Psoas muscle (tissue), 7 donors: ENCODE measurements at regions not wholly inside any gene's neighbourhood (a gene's known extent, or its start where the extent isn't known, plus 50 kb on each side); places are given as distances from the start of the nearest gene placed in this dataset.

ENCODE experiments used
- ATAC-seq, 4 donors: fragments of 200-7000 bp; cut with Tn5 transposase; one replicate each; pipeline ENCODE4 v1.9.1; 2020; ENCODE audit warnings: moderate library complexity in 3 of 4, mild to moderate bottlenecking in 2 of 4
- DNase-seq, 2 donors: peaks; one replicate each; pipeline ENCODE4 v3.0.0-alpha.2; 2020
- H3K27ac ChIP-seq: fragments of 200-600 bp; one replicate; pipeline ENCODE4 v1.8.0; 2022
- H3K27me3 ChIP-seq, 3 donors: fragments of 200-600 bp in 1 of 3; one replicate each; pipeline versions ENCODE4 v1.6.1 to v1.8.0; 2013 to 2022; ENCODE audit warnings: low read length in 2 of 3, mild to moderate bottlenecking in 2 of 3, moderate library complexity in 1 of 3; ENCODE audit not compliant: insufficient read depth in 3 of 3
- H3K36me3 ChIP-seq, 2 donors: fragments of 200-600 bp in 1 of 2; one replicate each; pipeline versions ENCODE4 v1.6.1 to v1.8.0; 2013 to 2022; ENCODE audit warnings: low read depth in 1 of 2, mild to moderate bottlenecking in 1 of 2, moderate library complexity in 1 of 2; ENCODE audit not compliant: insufficient read depth in 1 of 2
- H3K4me1 ChIP-seq: fragments of 200-600 bp; one replicate; pipeline ENCODE4 v1.8.0; 2022
- H3K4me3 ChIP-seq: fragments of 200-600 bp; one replicate; pipeline ENCODE4 v1.8.0; 2022; ENCODE audit warnings: mild to moderate bottlenecking
- H3K9me3 ChIP-seq: fragments of 200-600 bp; one replicate; pipeline ENCODE4 v1.8.0; 2022
- WGBS, 3 donors: extraction: QIAGEN DNeasy Blood & Tissue Kit; methylation state at CpG; one replicate each; pipeline versions ENCODE4 v1.1.6 to v1.1.7; 2013; 5-methylcytosine and 5-hydroxymethylcytosine counted together
- intact Hi-C, 2 donors: fragments of 100-400 bp; cut with DNase I; formaldehyde crosslinking; loops; one replicate each; pipeline versions ENCODE4 v1.11.0 to v1.14.2; 2022
- TF ChIP-seq, protein P1 (sequence below): fragments of 200-600 bp; IDR thresholded peaks from one replicate; pipeline ENCODE4 v1.8.0; 2022; ENCODE audit warnings: antibody characterized with exemption
- donor health status: healthy with polysubstance abuse.
- donor health status: DM: no; HTN: no; CAD: no; lungs with moderate emphysema.
- donor health status: Bipolar disorder and iron deficiency.
- donor health status: healthy.
- donor health status: DM: yes; HTN: yes; CAD: no.
- donor health status: DM: no; HTN: no; CAD: no.
- donor health status: DM: yes; HTN: yes; CAD: no.

DNA sequence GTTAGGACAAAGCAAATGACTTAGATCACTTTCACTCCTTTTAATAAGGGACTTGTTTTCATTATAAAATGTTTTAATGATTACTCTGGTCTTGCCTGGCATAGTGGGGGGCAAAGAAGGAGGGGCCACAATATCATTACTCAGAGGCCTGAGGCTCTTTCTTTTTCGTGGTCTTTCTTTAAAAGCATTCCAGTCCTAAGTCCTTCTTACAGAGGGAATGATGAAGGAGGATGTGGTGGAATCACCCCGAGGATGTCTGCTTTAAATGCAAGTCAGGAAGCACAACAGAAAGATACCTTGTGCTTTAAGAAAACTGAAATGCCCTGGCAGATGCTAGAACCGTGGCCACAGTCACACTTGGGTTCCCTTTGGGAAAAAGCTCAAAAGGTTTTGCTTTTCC, 379.1 kb downstream of the INHBA start:
- no peaks in the 10 kb centered on the region for H3K4me1 ChIP-seq
- H3K27me3 ChIP-seq: no peaks in the 10 kb centered on the region
- H3K4me3 ChIP-seq: no peak overlapping the region
- no peak overlapping the region for H3K27ac ChIP-seq
- DNase-seq (no peak), ATAC-seq (no peak)
- TF ChIP-seq, protein P1, sequence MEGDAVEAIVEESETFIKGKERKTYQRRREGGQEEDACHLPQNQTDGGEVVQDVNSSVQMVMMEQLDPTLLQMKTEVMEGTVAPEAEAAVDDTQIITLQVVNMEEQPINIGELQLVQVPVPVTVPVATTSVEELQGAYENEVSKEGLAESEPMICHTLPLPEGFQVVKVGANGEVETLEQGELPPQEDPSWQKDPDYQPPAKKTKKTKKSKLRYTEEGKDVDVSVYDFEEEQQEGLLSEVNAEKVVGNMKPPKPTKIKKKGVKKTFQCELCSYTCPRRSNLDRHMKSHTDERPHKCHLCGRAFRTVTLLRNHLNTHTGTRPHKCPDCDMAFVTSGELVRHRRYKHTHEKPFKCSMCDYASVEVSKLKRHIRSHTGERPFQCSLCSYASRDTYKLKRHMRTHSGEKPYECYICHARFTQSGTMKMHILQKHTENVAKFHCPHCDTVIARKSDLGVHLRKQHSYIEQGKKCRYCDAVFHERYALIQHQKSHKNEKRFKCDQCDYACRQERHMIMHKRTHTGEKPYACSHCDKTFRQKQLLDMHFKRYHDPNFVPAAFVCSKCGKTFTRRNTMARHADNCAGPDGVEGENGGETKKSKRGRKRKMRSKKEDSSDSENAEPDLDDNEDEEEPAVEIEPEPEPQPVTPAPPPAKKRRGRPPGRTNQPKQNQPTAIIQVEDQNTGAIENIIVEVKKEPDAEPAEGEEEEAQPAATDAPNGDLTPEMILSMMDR: no peak
- 41 to 50% (median 50%) methylated on average over 3 of the region's 3 CpGs for WGBS, 3 donors
- H3K9me3 ChIP-seq: no peaks in the 10 kb centered on the region
- H3K36me3 ChIP-seq: no peaks in the 10 kb centered on the region
- intact Hi-C loops: no loop called here

DNA sequence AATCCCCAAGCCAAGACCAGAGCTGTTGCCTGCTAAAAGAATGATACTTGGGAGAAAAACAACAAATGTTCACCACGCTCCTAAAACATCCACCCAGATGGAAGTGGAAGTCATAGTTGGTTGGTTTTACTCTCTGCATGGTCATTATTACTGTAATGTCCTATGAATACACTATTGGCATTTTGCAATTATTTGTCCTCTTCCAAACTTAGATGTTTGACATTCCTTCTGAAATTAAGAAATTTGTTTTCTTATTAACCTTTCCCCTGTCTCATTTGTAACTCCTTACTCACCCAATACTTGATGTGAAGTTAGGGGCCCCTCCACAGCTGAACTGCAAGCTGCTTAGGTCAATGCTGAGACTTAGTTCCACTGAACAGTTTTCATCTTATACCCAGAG, 383.3 kb downstream of the INHBA start:
- no peak overlapping the region for H3K27ac ChIP-seq
- no peaks in the 10 kb centered on the region for H3K36me3 ChIP-seq
- TF ChIP-seq, protein P1: no peak
- ATAC-seq: no peak
- H3K27me3 ChIP-seq: no peaks in the 10 kb centered on the region
- H3K9me3 ChIP-seq: no peaks in the 10 kb centered on the region
- no peaks in the 10 kb centered on the region for H3K4me1 ChIP-seq
- 76 to 87% (median 79%) methylated on average over 1 of the region's 1 CpG for WGBS, 3 donors
- no peak overlapping the region for H3K4me3 ChIP-seq
- no peak for DNase-seq
- intact Hi-C loops: no loop called here

DNA sequence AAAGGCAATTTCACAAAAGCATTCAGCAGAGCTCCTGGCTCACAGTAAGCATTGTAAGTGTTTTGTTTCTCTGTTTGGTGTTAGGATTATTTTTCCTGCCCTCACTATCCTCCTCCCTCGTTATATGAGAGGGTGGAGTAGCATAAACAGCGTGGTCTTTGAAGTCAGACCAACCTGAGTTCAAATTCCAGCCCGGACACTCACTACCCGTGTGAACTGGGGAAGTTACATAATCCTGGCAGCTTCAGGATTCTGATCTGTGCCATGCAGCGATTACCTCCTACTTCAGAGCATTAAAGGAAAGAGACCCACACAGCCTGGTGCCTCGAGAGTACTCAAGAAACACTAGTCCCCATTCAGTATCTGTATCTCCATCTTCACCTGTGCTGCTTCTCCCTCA, 386.5 kb downstream of the INHBA start:
- TF ChIP-seq, protein P1: no peak
- no peak for ATAC-seq
- no peaks in the 10 kb centered on the region for H3K9me3 ChIP-seq
- no peak overlapping the region for H3K4me3 ChIP-seq
- no peaks in the 10 kb centered on the region for H3K4me1 ChIP-seq
- no peak overlapping the region for H3K27ac ChIP-seq
- no peaks in the 10 kb centered on the region for H3K27me3 ChIP-seq
- 48 to 59% (median 55%) methylated on average over 6 of the region's 6 CpGs for WGBS, 3 donors
- intact Hi-C loops: no loop called here
- DNase-seq: no peak
- no peaks in the 10 kb centered on the region for H3K36me3 ChIP-seq

DNA sequence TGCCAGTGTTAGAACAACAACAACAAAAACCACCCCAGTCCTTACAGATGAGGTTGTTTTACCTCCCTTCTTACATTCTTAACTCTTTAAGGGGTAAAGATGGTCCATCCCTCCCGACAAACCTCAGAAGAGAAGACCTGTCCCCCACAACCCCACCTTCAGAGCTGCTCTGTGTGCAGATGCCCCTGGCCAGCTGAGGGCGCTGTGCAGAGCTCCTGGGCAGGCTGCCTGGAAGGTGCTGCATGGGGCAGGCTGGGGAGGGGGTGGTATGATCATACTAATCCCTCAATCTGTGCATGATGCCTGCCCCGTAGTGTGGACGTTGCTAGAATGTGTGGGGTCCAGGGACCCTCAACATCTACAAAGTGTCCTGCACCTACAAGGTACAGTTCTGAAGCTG, 387.1 kb downstream of the INHBA start:
- 50 to 64% (median 58%) methylated on average over 4 of the region's 4 CpGs for WGBS, 3 donors
- Histone ChIP-seq H3K4me3 (no peak overlapping the region), H3K9me3 (no peaks in the 10 kb centered on the region), H3K27ac (no peak overlapping the region), H3K36me3 (no peaks in the 10 kb centered on the region), H3K27me3 (no peaks in the 10 kb centered on the region), H3K4me1 (no peaks in the 10 kb centered on the region)
- no peak for ATAC-seq
- intact Hi-C loops: no loop called here
- DNase-seq: no peak
- TF ChIP-seq, protein P1: no peak

- Histone ChIP-seq H3K27me3 (no peaks in the 10 kb centered on the region), H3K36me3 (no peaks in the 10 kb centered on the region), H3K27ac (no peak overlapping the region), H3K4me1 (no peaks in the 10 kb centered on the region), H3K9me3 (no peaks in the 10 kb centered on the region), H3K4me3 (no peak overlapping the region)
- TF ChIP-seq, protein P1: no peak
- WGBS, 3 donors: 74 to 90% (median 80%) methylated on average over 1 of the region's 1 CpG
- intact Hi-C loops: no loop called here
- DNase-seq (no peak), ATAC-seq (no peak)
Observed at GRCh38 chr7:41313171-41313570, 389.7 kb downstream of the INHBA start.
